ENCODE measurements at regions not wholly inside any gene's neighbourhood (a gene's known extent, or its start where the extent isn't known, plus 50 kb on each side); places are given as distances from the start of the nearest gene placed in this dataset.
"Not testable (repeated sequence)": the region's sequence is repeated elsewhere in the genome, so short reads cannot be mapped to it uniquely, and the experiment has no call there.

DNA sequence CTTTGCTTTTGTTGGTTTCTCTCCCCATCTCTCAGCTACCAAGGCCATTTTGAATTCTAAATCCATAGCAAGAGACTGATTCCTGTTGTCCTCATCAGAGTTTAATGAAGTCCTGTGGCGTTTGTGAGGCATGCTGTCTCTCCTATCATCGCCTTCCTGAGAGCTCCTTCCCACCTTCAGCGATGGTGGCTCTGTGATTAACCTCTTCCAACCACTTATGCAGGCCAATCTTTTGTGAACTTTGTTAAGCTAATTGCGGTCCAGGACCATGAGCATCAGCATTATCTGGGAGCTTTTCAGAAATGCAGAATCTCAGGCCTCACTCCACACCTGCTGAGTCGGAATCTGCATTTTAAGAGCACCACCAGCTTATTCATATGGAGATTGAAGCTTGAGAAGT, 272.5 kb upstream of the CDYL start:
- no peak for DNase-seq (ENCODE audit: low spot score)

DNA sequence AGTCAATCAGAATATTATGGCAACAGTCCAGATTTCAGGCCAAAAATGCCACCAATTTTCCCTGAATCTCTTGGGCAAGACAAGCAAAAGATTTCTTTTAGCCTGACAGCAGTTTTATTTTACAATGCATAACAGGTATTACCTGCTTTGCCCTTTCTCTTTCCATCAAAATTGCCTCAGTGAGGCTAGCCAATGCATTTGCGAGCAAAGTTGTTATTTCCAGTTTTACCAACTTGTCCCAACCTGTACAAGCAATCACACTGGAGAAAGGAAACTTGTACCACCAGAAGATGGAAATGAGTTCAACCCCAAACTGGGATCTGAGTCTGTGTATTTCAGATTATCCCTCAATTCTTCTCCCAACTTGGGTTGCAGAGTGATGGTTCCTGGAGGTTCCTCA, 279.9 kb upstream of the CDYL start:
- DNase-seq (ENCODE audit: low spot score) = no peak

- peak; percentile 96 for DNase-seq (ENCODE audit: low spot score)
These were observed 284.5 kb upstream of the CDYL start for GRCh38 chr6:4491501-4492260.

DNA sequence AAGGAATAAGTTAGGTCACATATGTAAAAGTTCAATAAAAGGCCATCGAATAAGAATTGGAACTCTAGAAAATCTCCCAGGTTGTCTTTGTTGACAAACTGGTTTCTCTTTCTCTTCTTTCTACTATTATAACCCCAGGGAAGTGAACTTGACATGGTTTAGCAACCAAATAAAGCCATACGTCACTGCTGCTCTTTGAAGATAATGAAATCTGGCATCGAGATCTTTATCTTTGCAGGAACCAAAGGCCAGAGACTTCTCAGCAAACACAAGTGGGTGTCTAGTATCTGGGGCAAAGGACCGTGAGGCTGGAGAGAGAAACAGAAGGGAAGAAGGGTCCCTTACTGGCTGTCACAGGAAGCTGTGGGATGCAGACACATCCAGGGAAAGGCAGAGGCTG, 286.7 kb upstream of the CDYL start:
- DNase-seq (ENCODE audit: low spot score) = no peak

DNA sequence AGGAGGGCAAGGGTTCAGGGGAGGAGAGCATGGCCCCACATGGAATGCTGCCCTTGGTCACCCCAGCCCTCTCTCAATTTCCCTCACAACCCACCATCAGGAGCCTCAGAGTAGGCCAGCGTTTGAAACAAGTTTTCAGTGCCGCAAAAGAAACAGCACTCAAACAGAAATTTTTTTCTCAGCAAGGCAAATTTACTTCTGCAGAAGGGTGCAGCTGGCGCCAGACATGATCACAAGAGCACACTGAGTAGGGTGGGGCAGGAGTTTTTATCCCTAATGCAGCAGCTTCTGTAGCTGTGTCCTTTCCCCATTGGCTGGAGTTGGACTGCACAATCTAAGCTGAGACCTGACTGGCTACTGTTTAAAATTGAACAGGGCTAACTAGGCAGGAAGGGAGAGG, 287.8 kb upstream of the CDYL start:
- no peak for DNase-seq (ENCODE audit: low spot score)

DNA sequence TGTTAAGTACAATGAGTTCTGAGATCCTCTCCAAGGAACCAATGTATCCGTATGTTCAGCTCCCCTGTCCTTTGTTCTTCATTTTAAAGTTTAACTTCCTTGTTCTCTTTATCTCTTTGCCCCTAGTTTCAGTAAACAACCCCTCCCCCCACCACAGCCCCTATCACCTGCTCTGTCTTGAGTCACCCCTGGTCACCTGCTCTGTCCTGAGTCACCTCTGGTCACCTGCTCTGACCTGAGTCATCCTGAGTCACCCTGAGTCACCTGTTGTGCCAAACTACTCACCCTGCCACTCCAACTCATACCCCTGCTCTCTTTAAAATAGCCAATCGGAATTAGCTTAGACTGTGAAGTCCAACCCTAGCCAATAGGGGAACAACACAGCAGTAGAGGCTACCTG, 288.7 kb upstream of the CDYL start:
- DNase-seq (ENCODE audit: low spot score) = no peak

GRCh38 chr6:4486568-4487315, 289.5 kb upstream of the CDYL start:
- DNase-seq (ENCODE audit: low spot score) = no peak

- DNase-seq (ENCODE audit: low spot score) = no peak
These were observed 290.5 kb upstream of the CDYL start for GRCh38 chr6:4485735-4486134.

DNA sequence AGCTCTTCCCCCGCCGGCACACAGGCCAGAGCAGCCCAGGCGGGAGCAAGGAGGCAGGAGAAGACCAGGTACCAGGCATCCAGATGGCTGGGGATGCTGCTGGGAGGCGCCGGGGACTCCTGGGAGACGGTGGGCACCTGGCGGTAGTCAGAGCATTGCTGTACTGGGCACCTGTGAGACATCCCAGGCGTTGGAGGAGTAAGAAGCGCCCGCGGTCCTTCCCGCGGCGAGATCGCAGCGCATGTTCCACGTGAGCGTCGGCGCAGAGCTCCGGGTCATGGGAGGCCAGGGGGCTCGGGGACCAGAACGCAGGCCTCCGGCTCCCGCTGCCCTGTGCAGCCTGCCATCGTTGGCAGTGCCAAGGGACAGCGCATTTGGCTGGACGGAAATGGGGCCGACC, 293.7 kb upstream of the CDYL start:
- no peak for DNase-seq (ENCODE audit: low spot score)

DNA sequence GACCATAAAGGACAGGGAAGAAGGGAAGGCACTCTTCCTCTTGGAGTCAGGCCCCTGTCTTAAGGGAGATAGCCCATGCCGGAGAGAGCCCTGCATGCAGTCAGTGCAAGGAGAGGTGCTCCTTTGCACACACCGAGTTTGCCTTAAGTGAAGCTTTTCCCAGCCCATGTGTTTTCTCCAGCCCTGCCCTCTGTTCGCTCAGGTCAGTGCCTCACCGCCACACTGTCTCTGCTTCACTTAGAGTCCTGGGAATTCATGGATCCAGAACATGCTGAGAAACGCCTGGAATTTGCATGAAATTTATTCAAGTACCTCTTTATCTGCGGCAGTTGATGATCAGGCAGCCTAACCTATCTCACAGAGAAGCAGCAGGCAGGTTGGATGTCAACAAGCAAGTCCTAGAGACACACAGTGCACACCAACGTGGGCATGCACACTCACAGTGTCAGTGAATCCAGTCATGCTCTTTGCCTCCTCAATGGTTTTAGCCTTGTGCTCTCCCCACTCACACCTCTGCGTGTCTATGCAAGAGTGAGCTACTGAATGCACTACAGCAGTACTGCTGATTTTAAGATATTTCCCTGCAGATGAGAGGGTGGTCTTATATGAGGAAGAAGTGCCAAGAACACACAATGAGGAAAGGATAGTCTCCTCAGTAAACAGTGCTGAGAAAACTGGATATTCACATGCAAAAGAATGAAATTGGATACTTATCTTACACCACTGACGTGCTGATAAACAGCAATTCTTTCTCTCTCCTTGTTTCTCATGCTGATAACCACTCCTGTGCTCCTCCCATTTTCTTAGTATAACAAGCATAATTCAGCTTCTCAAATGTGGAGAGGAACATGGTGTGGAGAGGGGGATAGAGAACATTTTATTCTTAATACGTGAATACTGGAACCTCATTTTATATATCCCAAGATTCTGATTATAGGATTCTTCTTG, 295.1 kb upstream of the CDYL start:
- no peak for DNase-seq (ENCODE audit: low spot score)

GRCh38 chr6:4478098-4478497, 298.1 kb upstream of the CDYL start:
- DNase-seq (ENCODE audit: low spot score) = no peak

DNA sequence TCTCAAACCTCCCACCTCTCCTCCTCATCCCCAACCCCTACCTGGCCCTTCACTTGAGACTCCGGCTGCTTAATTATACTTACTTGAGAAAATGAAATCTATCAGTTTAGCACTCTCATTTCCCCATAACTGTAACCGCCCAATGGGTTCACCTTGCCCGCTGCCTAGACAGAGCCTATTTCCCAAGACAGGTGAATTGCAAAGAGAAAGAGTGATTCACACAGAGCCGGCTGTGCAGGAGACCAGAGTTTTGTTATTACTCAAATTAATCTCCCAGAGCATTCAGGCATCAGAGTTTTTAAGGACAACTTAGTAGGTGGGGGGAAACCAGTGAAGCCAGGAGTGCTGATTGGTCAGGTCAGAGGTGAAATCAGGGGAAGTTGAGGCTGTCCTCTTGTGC, 301.4 kb upstream of the CDYL start:
- no peak for DNase-seq (ENCODE audit: low spot score)

DNA sequence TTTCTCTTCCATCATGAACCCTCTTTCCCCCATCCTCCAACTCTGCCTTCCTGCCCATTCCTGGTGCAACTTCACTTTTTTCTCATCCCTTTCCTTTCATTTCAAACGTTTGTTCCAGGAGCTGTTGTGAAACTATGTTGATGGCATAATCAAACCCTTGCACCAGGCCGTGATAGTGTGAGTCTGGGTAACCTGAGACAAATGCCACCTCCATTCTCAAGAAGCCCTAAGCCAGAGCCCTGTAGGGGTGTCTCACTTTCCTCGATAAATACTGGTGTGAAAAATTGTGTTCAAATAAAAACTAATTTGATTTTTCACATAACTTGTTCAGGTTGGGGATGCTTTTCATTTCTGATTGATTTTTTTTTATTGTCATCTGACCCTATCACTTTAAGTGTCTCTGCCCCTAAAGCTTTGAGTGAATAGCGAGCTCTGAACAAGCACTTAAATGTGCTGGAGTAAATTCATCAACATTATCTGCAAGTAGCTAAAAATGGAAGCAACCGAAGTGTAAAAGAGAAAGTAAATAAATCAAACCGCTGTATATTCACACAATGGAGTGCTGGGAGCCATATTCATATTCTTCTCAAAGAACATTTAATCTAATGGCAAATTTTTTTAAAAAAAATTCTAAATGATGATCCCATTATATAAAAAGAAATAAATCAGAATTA, 303.1 kb upstream of the CDYL start:
- no peak for DNase-seq (ENCODE audit: low spot score)

DNA sequence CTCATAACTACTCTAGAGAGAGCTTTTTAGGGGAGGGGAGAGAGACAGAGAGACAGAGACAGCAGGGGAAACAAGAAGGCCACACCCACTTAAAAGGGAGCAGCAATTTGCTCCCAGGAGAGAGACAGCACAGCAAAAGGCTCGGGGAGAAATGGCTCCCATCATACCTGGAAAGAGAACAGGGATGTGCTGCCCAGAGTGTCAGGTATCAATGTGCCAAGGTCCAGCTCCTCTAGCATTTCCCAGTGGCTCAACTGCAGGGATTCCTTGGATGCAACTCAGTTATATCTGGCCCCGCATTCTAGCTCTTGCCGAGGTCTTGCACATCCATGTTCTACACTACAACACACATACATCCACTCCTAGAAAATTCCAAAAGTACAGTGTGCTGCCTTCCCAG, 304.0 kb upstream of the CDYL start:
- DNase-seq (ENCODE audit: low spot score) = no peak

DNA sequence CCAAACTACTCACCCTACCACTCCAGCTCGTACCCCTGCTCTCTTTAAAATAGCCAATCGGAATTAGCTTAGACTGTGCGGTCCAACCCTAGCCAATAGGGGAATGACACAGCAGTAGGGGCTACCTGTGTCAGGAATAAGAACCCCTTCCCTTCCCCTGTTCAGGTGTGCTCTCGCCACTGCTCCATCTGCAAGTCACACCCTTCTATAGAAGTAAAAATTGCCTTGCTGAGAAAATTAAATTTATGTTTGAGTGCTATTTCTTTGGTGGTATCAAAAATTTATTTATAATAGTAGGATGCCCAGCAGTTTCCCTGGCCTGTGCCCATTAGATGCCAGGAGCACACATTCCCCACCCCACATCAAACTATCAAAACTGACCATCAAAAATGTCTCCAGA, 304.7 kb upstream of the CDYL start:
- not testable (repeated sequence) for DNase-seq (ENCODE audit: low spot score)

- no peak for DNase-seq (ENCODE audit: low spot score)
These were observed 305.4 kb upstream of the CDYL start for GRCh38 chr6:4470698-4471210.

DNA sequence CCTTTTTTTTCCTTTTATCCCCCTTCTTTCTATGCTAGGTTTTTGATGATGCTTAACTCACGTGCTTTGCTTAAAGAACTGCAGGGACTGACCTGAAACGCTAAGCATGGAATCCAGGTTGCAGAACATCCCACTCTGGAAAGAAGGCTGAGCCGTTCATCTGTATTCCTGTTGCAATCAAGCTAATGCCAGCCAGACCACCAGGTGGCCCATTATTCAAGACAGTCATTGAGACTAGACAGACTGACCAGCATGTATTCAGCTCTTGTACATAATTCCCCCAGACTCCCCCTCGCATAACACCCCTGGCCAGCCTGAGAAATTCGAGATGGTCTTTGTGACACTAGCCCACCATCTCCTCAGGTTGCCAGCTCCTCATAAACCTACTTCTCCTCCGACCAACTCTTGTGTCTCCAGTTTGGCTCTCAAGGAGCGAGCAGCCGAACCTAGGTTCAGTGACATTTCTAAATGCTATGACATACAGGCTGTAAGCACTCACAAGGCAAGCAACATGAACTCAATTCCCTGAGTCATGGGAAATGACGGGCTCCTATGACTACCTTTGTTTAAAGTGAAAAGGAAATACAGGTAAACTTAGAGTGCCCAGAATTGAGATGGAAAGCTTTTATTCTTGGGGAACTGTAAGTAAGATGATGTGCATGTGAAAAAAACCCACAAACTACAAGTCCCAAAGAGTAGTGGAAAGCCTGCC, 309.3 kb upstream of the CDYL start:
- no peak for DNase-seq (ENCODE audit: low spot score)

GRCh38 chr6:4466261-4466660, 309.9 kb upstream of the CDYL start:
- no peak for DNase-seq (ENCODE audit: low spot score)

DNA sequence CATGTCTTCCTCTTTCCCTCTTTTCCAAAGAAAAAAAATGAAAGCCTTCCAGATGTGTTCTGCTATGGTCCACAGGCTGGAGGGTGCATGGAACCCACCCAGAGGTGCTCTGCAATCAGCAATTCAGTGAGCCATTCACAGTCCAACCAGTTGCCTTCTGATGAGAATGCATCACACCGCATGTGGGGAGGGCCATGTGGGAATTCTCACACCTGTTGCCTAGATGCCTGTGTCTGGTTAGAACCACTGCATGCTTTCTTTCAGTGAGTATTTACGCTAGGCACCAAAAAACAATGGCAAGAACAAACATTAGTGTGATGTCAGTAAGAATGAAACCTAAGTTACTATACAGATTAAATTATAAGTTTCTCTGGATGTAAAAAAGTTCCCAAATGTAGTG, 311.6 kb upstream of the CDYL start:
- no peak for DNase-seq (ENCODE audit: low spot score)

- DNase-seq (ENCODE audit: low spot score) = no peak
These were observed 313.0 kb upstream of the CDYL start for GRCh38 chr6:4463236-4463635.
